ENCODE measurements at regions not wholly inside any gene's neighbourhood (a gene's known extent, or its start where the extent isn't known, plus 50 kb on each side); places are given as distances from the start of the nearest gene placed in this dataset.

DNA sequence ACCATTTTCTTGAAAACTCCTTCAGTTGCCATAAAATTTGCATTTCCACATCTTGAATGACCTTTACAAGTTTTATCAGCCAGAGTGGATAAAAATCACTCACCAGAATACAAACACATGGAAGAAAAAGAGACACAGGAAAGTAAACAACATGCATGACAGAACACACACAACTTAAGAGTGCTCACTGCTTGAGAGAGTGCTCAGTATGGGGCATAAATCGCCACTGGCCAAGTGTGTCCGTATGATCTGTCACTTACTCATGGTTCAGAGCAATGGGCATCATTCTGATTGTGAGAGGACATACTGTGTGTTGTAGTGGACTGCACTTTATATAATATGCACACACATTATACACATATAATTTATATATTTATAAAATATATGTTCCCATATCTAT lies 155.6 kb upstream of the NTRK2 start:
- no peaks in the 10 kb centered on the region for H3K27me3 ChIP-seq (ENCODE audit: control insufficient read depth, insufficient read depth, low read length)
- no peak overlapping the region for H2AFZ ChIP-seq (ENCODE audit: low read length)
- no peak overlapping the region for H3K9ac ChIP-seq (ENCODE audit: insufficient read depth, low read length)
- no peaks in the 10 kb centered on the region for H3K9me3 ChIP-seq (ENCODE audit: control insufficient read depth, insufficient read depth, low read depth, low read length)
- H3K36me3 ChIP-seq (ENCODE audit: control insufficient read depth, insufficient read depth, low read length) = no peaks in the 10 kb centered on the region
- H3K79me2 ChIP-seq (ENCODE audit: control insufficient read depth, insufficient read depth, low read length) = no peaks in the 10 kb centered on the region
- H3K4me2 ChIP-seq (ENCODE audit: extremely low read depth, insufficient read depth, low read length) = no peak overlapping the region
- H3K27ac ChIP-seq (ENCODE audit: insufficient read depth, low read length) = no peak overlapping the region
- H3K4me3 ChIP-seq (replicated peaks in 1 of 4; ENCODE audit: control extremely low read depth in 1 of 4, insufficient read depth in 1 of 4, low read depth in 3 of 4, low read length in 4 of 4) = no peak overlapping the region
- no peak for DNase-seq (ENCODE audit: low read depth in 2 of 2)
- no peaks in the 10 kb centered on the region for H4K20me1 ChIP-seq (ENCODE audit: control insufficient read depth, extremely low read depth, insufficient read depth, low read length)
- no peak for TF ChIP-seq EZH2 (IDR thresholded peaks at IDR 0.05; ENCODE audit: low read length, missing control alignments)
- TF ChIP-seq, protein P1, sequence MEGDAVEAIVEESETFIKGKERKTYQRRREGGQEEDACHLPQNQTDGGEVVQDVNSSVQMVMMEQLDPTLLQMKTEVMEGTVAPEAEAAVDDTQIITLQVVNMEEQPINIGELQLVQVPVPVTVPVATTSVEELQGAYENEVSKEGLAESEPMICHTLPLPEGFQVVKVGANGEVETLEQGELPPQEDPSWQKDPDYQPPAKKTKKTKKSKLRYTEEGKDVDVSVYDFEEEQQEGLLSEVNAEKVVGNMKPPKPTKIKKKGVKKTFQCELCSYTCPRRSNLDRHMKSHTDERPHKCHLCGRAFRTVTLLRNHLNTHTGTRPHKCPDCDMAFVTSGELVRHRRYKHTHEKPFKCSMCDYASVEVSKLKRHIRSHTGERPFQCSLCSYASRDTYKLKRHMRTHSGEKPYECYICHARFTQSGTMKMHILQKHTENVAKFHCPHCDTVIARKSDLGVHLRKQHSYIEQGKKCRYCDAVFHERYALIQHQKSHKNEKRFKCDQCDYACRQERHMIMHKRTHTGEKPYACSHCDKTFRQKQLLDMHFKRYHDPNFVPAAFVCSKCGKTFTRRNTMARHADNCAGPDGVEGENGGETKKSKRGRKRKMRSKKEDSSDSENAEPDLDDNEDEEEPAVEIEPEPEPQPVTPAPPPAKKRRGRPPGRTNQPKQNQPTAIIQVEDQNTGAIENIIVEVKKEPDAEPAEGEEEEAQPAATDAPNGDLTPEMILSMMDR (conservative IDR thresholded peaks at IDR 0.05 in 1 of 2, IDR thresholded peaks at IDR 0.05 in 1 of 2; ENCODE audit: low read depth in 1 of 2, low read length in 2 of 2) = no peak
- no peaks in the 10 kb centered on the region for H3K4me1 ChIP-seq (ENCODE audit: control insufficient read depth, extremely low read depth, insufficient read depth, low read length)

GRCh38 chr9:84514421-84514820 lies 155.1 kb upstream of the NTRK2 start:
- Histone ChIP-seq H3K4me1 (ENCODE audit: control insufficient read depth, extremely low read depth, insufficient read depth, low read length) (no peaks in the 10 kb centered on the region), H2AFZ (ENCODE audit: low read length) (no peak overlapping the region), H3K4me2 (ENCODE audit: extremely low read depth, insufficient read depth, low read length) (no peak overlapping the region), H3K9ac (ENCODE audit: insufficient read depth, low read length) (no peak overlapping the region), H4K20me1 (ENCODE audit: control insufficient read depth, extremely low read depth, insufficient read depth, low read length) (no peaks in the 10 kb centered on the region), H3K27me3 (ENCODE audit: control insufficient read depth, insufficient read depth, low read length) (no peaks in the 10 kb centered on the region), H3K4me3 (replicated peaks in 1 of 4; ENCODE audit: control extremely low read depth in 1 of 4, insufficient read depth in 1 of 4, low read depth in 3 of 4, low read length in 4 of 4) (no peak overlapping the region), H3K79me2 (ENCODE audit: control insufficient read depth, insufficient read depth, low read length) (no peaks in the 10 kb centered on the region), H3K36me3 (ENCODE audit: control insufficient read depth, insufficient read depth, low read length) (no peaks in the 10 kb centered on the region), H3K9me3 (ENCODE audit: control insufficient read depth, insufficient read depth, low read depth, low read length) (no peaks in the 10 kb centered on the region), H3K27ac (ENCODE audit: insufficient read depth, low read length) (no peak overlapping the region)
- DNase-seq (ENCODE audit: low read depth in 2 of 2) = no peak
- TF ChIP-seq, protein P1 (conservative IDR thresholded peaks at IDR 0.05 in 1 of 2, IDR thresholded peaks at IDR 0.05 in 1 of 2; ENCODE audit: low read depth in 1 of 2, low read length in 2 of 2) = no peak
- no peak for TF ChIP-seq EZH2 (IDR thresholded peaks at IDR 0.05; ENCODE audit: low read length, missing control alignments)

GRCh38 chr9:84517026-84517425 lies 152.5 kb upstream of the NTRK2 start:
- H3K36me3 ChIP-seq (ENCODE audit: control insufficient read depth, insufficient read depth, low read length) = no peaks in the 10 kb centered on the region
- no peaks in the 10 kb centered on the region for H3K9me3 ChIP-seq (ENCODE audit: control insufficient read depth, insufficient read depth, low read depth, low read length)
- H3K9ac ChIP-seq (ENCODE audit: insufficient read depth, low read length) = no peak overlapping the region
- no peaks in the 10 kb centered on the region for H3K4me1 ChIP-seq (ENCODE audit: control insufficient read depth, extremely low read depth, insufficient read depth, low read length)
- H3K27me3 ChIP-seq (ENCODE audit: control insufficient read depth, insufficient read depth, low read length) = no peaks in the 10 kb centered on the region
- H3K4me2 ChIP-seq (ENCODE audit: extremely low read depth, insufficient read depth, low read length) = no peak overlapping the region
- no peaks in the 10 kb centered on the region for H3K79me2 ChIP-seq (ENCODE audit: control insufficient read depth, insufficient read depth, low read length)
- no peaks in the 10 kb centered on the region for H4K20me1 ChIP-seq (ENCODE audit: control insufficient read depth, extremely low read depth, insufficient read depth, low read length)
- DNase-seq (ENCODE audit: low read depth in 2 of 2) = no peak
- no peak overlapping the region for H2AFZ ChIP-seq (ENCODE audit: low read length)
- H3K27ac ChIP-seq (ENCODE audit: insufficient read depth, low read length) = no peak overlapping the region
- TF ChIP-seq EZH2 (IDR thresholded peaks at IDR 0.05; ENCODE audit: low read length, missing control alignments) = no peak
- TF ChIP-seq, protein P1 (conservative IDR thresholded peaks at IDR 0.05 in 1 of 2, IDR thresholded peaks at IDR 0.05 in 1 of 2; ENCODE audit: low read depth in 1 of 2, low read length in 2 of 2) = no peak
- H3K4me3 ChIP-seq (replicated peaks in 1 of 4; ENCODE audit: control extremely low read depth in 1 of 4, insufficient read depth in 1 of 4, low read depth in 3 of 4, low read length in 4 of 4) = no peak overlapping the region

All from fibroblast of lung (primary cell).